ENCODE measurements at regions not wholly inside any gene's neighbourhood (a gene's known extent, or its start where the extent isn't known, plus 50 kb on each side); places are given as distances from the start of the nearest gene placed in this dataset.

GRCh38 chr22:26106412-26106811 is 62.9 kb upstream of the SEZ6L start (continued):
- TF ChIP-seq POU5F1 (IDR thresholded peaks at IDR 0.05; ENCODE audit: borderline replicate concordance, low read depth, low read length, partially characterized antibody) (no peak), THRAP3 (IDR thresholded peaks at IDR 0.05; ENCODE audit: borderline replicate concordance) (no peak), ZNF780A (CRISPR knock-in tag; IDR thresholded peaks at IDR 0.05) (no peak), ZNF444 (CRISPR knock-in tag; IDR thresholded peaks at IDR 0.05) (no peak), IRF1 (CRISPR knock-in tag; IDR thresholded peaks at IDR 0.05; ENCODE audit: borderline replicate concordance) (no peak), RFX1 (IDR thresholded peaks at IDR 0.05) (no peak), BACH1 (tag; IDR thresholded peaks at IDR 0.05) (no peak), HSF4 (CRISPR knock-in tag; IDR thresholded peaks at IDR 0.05; ENCODE audit: borderline replicate concordance) (no peak), DLX4 (CRISPR knock-in tag; IDR thresholded peaks at IDR 0.05) (no peak), ZBTB8A (IDR thresholded peaks at IDR 0.05; ENCODE audit: partially characterized antibody) (no peak), ZNF75A (CRISPR knock-in tag; IDR thresholded peaks at IDR 0.05) (no peak), TAF9B (IDR thresholded peaks at IDR 0.05; ENCODE audit: partially characterized antibody) (no peak)
